NCI-H460 (cell line): ENCODE measurements at regions not wholly inside any gene's neighbourhood (a gene's known extent, or its start where the extent isn't known, plus 50 kb on each side); places are given as distances from the start of the nearest gene placed in this dataset.

ENCODE experiments used
- DNase-seq: peaks from one replicate; pipeline ENCODE4 v3.0.0-alpha.2; 2016; ENCODE audit warnings: low read depth; ENCODE audit errors: extremely low read depth

DNA sequence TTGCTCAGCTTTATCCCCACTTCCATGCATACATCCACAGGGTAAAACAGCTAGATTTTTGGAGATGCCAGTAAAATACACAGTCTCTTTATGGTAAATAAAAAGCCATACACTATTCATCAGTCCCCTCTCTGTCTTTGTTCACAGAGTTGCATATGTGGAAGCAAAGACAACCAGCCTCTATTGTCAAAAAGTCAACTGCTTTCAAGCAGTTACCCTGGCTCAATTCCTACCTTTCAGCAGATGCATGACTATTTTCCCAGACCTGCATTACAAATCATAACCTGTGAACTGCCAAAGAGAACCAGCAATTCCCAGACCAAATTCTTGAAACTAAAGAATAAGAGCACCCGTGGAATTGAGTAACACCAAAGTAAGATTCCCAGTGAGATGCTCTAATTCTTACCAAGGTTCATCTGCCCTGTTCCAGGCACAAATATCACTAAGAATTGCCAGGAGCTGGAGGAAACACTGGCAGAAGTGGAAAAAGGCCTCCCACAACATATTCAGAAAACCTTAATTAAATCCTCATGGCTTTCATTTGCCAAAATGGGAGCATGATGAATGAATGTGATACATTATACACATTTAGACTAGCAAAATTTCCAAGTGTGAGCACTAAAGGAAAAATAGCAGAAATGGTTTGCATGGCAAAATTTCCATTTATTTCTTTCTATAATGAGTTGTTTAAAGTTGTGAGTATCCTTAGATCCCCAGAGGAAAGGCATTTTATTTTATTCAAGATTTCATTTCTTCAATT is 391.2 kb upstream of the ADGRL3 start:
- no peak for DNase-seq

GRCh38 chr4:60809486-60809800 is 390.7 kb upstream of the ADGRL3 start:
- DNase-seq = no peak

GRCh38 chr4:60812811-60813210 is 387.3 kb upstream of the ADGRL3 start:
- DNase-seq = no peak

DNA sequence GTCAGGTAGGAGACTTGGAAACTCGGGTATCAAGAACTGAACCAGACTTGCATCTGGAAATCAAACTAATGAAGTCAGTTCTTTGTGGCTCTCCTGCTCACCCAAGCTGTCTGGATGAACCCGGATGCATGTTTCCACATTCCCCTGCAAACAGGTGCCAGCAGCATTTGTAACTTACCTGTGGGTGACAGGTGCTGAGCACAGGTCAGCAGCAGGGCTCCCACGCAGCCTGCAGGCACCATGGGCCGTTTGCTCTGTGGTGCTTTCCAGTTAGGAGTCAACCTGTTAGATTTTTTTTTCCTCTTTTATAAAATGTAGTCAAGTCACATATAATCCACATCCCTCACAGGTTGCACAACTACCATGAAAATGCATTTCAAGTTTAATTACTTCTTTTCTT is 385.6 kb upstream of the ADGRL3 start:
- DNase-seq = no peak

DNA sequence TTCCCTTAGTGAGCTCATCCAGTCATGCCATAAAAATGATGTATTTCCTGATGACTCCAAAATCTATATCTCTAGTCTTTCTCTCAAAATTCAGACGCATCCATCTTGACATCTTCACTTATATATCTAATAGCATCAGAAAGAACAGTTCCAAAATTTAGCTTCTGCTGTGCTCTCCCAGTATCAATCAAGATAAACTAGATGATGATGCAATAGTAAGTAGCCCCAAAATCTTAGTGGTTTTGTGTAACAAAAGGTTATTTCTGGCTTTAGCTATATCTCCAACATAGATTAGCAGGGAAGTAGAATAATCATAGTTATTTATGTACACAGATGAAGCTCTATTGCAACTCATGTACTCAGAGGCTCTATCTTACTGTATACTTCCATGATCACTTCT is 382.5 kb upstream of the ADGRL3 start:
- no peak for DNase-seq

GRCh38 chr4:60822986-60823385 is 377.1 kb upstream of the ADGRL3 start:
- no peak for DNase-seq

DNA sequence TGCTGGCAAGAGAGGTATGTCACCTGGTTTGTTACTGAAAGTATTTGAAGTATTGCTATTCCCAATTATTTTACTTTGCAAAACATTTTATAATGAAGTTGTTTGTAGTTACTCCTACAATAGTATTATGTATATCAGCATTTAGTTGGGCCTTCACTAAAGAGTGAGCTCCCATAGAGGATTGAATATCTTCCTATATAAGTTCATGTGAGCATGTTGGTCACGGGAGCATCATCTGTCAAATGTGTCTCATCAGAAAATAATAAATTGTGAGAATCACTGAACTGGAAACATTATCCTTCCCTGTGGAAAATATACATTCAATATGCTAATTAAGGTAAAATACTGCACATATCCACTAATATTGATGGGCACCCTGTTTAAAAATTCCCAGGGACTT is 360.1 kb upstream of the ADGRL3 start:
- DNase-seq = no peak

- no peak for DNase-seq
Measured at GRCh38 chr4:60846678-60847077, 353.4 kb upstream of the ADGRL3 start.

DNA sequence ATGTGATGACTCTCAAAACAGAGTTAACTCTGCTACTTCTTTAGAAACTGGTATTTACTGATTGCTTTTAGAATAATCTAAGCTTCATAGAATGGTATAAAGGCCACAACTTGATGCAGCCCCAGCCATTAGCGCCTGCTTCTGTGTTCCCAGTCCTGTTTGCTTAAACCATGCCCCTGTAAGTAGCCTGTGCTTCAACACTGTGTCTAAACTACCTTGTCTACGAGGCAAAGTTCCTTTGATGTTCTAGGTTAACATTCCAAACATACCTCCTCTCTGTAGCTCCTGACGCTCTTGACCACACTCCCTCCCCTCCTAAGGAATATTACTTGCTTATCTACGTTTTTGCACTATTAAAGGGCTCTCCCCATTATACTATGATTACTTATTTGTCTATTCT is 352.5 kb upstream of the ADGRL3 start:
- no peak for DNase-seq

- no peak for DNase-seq
Measured at GRCh38 chr4:60857130-60857753, 342.9 kb upstream of the ADGRL3 start.

DNA sequence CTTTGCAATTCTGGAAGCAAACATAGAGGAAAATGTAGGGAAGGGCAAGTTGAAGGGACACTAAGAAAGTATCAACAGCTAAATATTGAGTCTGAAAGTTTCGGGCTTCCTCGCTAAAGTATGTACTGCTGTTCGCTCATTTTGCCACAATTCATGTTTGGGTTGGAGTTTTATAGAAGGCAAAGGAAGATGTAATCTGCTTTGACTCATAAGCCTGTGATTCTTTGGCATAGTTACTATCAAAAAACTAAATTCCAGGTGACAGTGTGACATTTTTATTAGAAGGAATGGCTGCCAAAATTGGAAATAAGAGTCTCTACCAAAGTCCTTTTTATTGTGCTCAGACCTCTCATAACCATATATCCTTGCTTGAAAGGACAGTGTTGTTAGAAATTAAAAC is 336.7 kb upstream of the ADGRL3 start:
- no peak for DNase-seq

GRCh38 chr4:60865273-60865672 is 334.9 kb upstream of the ADGRL3 start:
- DNase-seq = no peak

- DNase-seq = no peak
Measured at GRCh38 chr4:60868232-60868960, 331.7 kb upstream of the ADGRL3 start.

GRCh38 chr4:60879135-60879701 is 320.9 kb upstream of the ADGRL3 start:
- no peak for DNase-seq

DNA sequence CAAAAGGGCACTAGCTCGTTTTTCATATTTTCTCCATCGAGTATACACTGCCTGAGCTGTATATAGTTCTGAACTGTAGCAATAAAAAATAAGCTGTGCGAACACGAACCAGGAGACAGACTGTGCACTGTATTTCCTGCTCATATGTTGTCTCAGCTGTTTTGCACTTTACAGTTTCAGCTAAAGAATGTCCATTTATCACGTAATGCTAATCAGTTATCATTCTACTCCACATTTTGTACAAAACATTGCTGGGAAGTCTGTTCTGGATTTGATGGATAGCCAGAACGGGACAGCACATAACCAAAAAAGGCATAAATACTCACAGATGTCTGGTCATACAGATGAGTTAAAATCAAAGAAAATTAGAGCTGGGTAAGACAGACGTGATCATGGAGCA is 315.5 kb upstream of the ADGRL3 start:
- no peak for DNase-seq

- no peak for DNase-seq
Measured at GRCh38 chr4:60885011-60885410, 315.1 kb upstream of the ADGRL3 start.

GRCh38 chr4:60890743-60891142 is 309.4 kb upstream of the ADGRL3 start:
- no peak for DNase-seq

- DNase-seq = no peak
Measured at GRCh38 chr4:60891947-60892346, 308.2 kb upstream of the ADGRL3 start.

DNA sequence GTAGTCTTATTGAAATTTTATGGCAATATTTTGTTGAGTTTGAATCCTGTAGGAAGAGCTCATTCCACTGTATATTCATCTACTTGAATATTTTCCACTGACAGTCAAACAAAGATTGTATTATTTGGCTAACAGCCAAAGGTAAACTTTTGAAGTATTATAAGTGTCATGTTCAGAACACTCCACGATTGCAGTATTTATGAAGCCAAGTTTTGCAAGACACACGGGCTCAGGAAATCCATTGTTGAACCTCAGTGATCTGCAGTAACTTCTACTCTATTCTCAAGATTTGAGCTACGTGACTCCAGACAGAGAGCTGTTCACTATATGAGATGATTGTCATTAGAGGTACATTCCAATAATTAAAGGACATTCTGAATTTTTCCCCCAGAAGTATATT is 302.7 kb upstream of the ADGRL3 start:
- DNase-seq = no peak

- DNase-seq = no peak
Measured at GRCh38 chr4:60905162-60905561, 295.0 kb upstream of the ADGRL3 start.

GRCh38 chr4:60911127-60911526 is 289.0 kb upstream of the ADGRL3 start:
- no peak for DNase-seq

DNA sequence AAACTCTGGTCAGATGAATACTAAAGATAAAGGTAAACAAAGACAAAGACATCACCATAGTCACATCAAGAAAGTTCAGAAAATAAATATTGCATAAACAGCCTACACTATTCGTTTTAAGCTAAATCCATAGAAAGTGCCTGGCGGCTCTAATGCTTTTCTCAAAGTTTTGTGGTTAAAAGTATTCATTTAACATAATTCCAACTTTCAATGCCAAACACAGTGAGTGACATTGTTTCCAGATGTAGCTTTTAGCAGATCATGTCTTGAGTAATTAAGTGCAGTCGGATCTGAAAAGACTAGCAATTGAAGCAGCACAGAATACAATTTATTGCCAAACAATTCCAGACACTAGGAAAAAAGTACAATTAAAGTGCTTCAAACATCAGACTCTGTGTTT is 287.1 kb upstream of the ADGRL3 start:
- no peak for DNase-seq
